ENCODE measurements at regions not wholly inside any gene's neighbourhood (a gene's known extent, or its start where the extent isn't known, plus 50 kb on each side); places are given as distances from the start of the nearest gene placed in this dataset.

DNA sequence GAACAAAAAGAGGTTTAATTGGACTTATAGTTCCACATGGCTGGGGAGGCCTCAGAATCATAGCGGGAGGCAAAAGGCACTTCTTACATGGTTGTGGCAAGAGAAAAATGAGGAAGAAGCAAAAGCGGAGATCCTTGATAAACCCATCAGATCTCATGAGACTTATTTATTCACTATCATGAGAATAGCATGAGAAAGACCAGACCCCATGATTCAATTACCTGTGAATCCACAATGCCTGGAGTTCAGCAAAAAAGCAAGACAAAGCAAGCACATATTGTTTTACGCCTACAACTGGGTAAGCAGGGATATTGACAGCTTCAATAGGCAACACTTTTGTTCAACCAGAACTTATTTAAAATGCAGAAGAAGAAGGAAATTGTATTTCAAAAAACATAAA, 218.2 kb downstream of the RPL10L start:
- TF ChIP-seq, protein P1, sequence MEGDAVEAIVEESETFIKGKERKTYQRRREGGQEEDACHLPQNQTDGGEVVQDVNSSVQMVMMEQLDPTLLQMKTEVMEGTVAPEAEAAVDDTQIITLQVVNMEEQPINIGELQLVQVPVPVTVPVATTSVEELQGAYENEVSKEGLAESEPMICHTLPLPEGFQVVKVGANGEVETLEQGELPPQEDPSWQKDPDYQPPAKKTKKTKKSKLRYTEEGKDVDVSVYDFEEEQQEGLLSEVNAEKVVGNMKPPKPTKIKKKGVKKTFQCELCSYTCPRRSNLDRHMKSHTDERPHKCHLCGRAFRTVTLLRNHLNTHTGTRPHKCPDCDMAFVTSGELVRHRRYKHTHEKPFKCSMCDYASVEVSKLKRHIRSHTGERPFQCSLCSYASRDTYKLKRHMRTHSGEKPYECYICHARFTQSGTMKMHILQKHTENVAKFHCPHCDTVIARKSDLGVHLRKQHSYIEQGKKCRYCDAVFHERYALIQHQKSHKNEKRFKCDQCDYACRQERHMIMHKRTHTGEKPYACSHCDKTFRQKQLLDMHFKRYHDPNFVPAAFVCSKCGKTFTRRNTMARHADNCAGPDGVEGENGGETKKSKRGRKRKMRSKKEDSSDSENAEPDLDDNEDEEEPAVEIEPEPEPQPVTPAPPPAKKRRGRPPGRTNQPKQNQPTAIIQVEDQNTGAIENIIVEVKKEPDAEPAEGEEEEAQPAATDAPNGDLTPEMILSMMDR (IDR thresholded peaks at IDR 0.05; ENCODE audit: extremely low read depth in 1 of 2, insufficient read depth in 1 of 2, low read depth in 1 of 2, low read length in 2 of 2), result no peak
- no peak for TF ChIP-seq POLR2A (IDR thresholded peaks at IDR 0.05; ENCODE audit: low read depth, low read length)
